Stomach (tissue), 8 donors: ENCODE measurements at regions not wholly inside any gene's neighbourhood (a gene's known extent, or its start where the extent isn't known, plus 50 kb on each side); places are given as distances from the start of the nearest gene placed in this dataset.

Experiments
- DNase-seq, 2 donors: peaks; one replicate each; pipeline versions ENCODE4 v3.0.0 to v3.0.0-alpha.2; 2013 to 2019
- H3K27ac ChIP-seq, 5 donors: fragments of 200-600 bp in 4 of 5; sonication (generic) in 4 of 5; one replicate each; pipeline ENCODE4 v1.5.1; 2013 to 2019; ENCODE audit warnings: mild to moderate bottlenecking in 1 of 5, moderate library complexity in 1 of 5
- H3K27me3 ChIP-seq, 3 donors: fragments of 200-600 bp; sonication (generic); one replicate each; pipeline ENCODE4 v1.5.1; 2017 to 2019; ENCODE audit warnings: mixed run types in 1 of 3
- H3K36me3 ChIP-seq, 4 donors: fragments of 200-600 bp; sonication (generic); 1 replicate in 3 of 4; 2 replicates in 1 of 4; pipeline ENCODE4 v1.5.1; 2016 to 2019
- H3K4me1 ChIP-seq, 4 donors: fragments of 200-600 bp; sonication (generic); one replicate each; pipeline ENCODE4 v1.5.1; 2016 to 2019
- H3K4me3 ChIP-seq, 4 donors: fragments of 200-600 bp; sonication (generic) in 3 of 4; one replicate each; pipeline ENCODE4 v1.5.1; 2016 to 2019; ENCODE audit warnings: mild to moderate bottlenecking in 1 of 4
- H3K9me3 ChIP-seq, 4 donors: fragments of 200-600 bp; sonication (generic); one replicate each; pipeline ENCODE4 v1.5.1; 2016 to 2019
- EP300 ChIP-seq: sonication (generic); formaldehyde crosslinking; IDR thresholded peaks from one replicate; pipeline ENCODE4 v1.6.1; 2017; ENCODE audit warnings: antibody characterized with exemption
- POLR2A ChIP-seq, 4 donors: fragments of 450-650 bp; IDR thresholded peaks; one replicate each; pipeline ENCODE4 v1.6.1; 2016; ENCODE audit warnings: antibody characterized with exemption in 4 of 4, control low read depth in 2 of 4, mild to moderate bottlenecking in 1 of 4, moderate library complexity in 1 of 4
- POLR2AphosphoS5 ChIP-seq, 3 donors: sonication (generic); formaldehyde crosslinking; IDR thresholded peaks; one replicate each; pipeline ENCODE4 v1.6.1; 2016; ENCODE audit warnings: antibody characterized with exemption in 3 of 3
- WGBS, 5 donors: extraction: QIAGEN DNeasy Blood & Tissue Kit in 3 of 5; methylation state at CpG; one replicate each; pipeline versions ENCODE4 v1.1.5 to v1.1.7; 2013 to 2018; 5-methylcytosine and 5-hydroxymethylcytosine counted together
- intact Hi-C: fragments of 100-400 bp; cut with DNase I; formaldehyde crosslinking; loops from one replicate; pipeline ENCODE4 v1.15.1; 2023; ENCODE audit warnings: low total_unique reads
- TF ChIP-seq, protein P1 (sequence below), 7 experiments: fragments of 450-650 bp in 4 of 7; fragments of 200-600 bp in 3 of 7; sonication (generic) in 3 of 7; IDR thresholded peaks; one replicate each; pipeline ENCODE4 v1.5.1; 2016 to 2019; ENCODE audit warnings: antibody characterized with exemption in 7 of 7, control low read depth in 2 of 7, mild to moderate bottlenecking in 1 of 7
- donor health status: healthy with polysubstance abuse.
- donor health status: Bipolar disorder and iron deficiency.
- donor health status: healthy.

DNA sequence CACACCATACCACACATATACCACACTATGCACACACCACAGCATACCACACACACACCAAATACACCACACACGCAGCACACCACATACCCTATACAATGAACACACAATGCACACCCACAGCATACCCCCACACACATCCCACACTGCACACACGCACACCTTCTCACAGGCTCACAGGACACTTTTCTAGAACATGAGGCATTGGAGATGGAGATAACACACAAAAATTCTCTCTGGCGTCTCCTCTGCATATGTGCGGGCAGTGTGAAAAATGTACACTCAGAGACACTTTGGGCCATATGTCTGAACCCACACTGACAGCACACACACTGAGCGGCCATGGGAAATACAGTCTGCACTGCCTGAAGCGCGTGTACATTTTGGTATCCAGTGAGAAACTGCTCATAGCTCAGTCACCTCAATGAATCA lies 278.1 kb downstream of the GADD45G start:
- peaks cover 12 to 27% (median 14%) of the 10 kb centered on the region in 4 donors for H3K4me1 ChIP-seq
- 85 to 98% (median 97%) methylated on average over 7 of the region's 7 CpGs for WGBS, 5 donors
- H3K27me3 ChIP-seq, result no peaks in the 10 kb centered on the region
- no peak overlapping the region for H3K27ac ChIP-seq
- H3K4me3 ChIP-seq, result no peak overlapping the region
- intact Hi-C loops, result no loop called here
- H3K36me3 ChIP-seq, result no peaks in the 10 kb centered on the region
- DNase-seq, result no peak
- TF ChIP-seq POLR2AphosphoS5 (IDR thresholded peaks at IDR 0.05), result no peak
- TF ChIP-seq, protein P1, sequence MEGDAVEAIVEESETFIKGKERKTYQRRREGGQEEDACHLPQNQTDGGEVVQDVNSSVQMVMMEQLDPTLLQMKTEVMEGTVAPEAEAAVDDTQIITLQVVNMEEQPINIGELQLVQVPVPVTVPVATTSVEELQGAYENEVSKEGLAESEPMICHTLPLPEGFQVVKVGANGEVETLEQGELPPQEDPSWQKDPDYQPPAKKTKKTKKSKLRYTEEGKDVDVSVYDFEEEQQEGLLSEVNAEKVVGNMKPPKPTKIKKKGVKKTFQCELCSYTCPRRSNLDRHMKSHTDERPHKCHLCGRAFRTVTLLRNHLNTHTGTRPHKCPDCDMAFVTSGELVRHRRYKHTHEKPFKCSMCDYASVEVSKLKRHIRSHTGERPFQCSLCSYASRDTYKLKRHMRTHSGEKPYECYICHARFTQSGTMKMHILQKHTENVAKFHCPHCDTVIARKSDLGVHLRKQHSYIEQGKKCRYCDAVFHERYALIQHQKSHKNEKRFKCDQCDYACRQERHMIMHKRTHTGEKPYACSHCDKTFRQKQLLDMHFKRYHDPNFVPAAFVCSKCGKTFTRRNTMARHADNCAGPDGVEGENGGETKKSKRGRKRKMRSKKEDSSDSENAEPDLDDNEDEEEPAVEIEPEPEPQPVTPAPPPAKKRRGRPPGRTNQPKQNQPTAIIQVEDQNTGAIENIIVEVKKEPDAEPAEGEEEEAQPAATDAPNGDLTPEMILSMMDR (IDR thresholded peaks at IDR 0.05), result no peak
- TF ChIP-seq POLR2A (IDR thresholded peaks at IDR 0.05), result no peak
- no peak for TF ChIP-seq EP300
- no peaks in the 10 kb centered on the region for H3K9me3 ChIP-seq

DNA sequence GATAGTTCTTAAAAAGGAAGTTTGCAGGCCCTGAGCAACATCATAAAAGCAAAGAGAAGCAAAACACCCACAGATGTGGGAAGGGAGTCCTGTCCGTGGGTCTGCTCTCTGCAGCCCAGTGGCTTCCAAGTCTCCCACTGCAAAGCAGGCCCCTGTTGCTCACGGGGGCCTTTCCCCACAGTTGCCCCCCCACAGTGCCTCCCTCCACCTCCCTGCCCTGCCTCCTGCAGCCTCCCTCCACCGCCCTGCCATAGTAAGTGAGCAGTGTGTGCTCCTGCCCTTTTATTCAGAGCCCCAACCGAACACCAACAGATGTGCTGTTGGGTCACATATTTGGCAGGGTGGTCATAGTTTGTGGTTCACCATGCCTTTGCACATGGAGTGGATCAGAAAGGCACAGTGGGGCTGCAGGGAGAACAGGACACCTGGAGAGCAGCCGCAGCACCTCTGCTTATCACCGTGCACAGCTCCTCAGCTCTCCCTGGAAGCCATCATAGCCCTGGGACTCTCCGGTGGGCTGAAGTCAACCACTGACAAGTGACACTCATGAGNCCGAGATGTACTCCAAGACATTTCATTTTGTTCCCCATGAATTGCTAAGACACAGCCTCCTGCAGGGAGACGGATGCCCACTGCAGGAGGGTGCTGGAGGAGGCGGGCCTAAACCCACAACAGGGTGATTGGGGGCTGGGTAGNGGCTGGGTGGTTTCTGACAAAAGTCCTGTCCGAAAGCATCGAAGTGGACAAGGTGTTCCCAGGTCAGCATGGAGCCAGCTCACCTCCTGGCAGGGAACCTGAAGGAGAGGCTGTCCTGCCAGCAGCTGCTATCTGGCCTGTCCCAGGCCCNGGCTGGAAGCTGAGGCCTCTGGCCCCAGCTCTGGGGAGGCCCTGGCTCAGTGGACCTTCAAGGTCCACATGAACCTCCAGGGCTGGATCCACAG lies 278.9 kb downstream of the GADD45G start:
- Histone ChIP-seq H3K36me3 (no peaks in the 10 kb centered on the region), H3K27ac (no peak overlapping the region), H3K4me3 (no peak overlapping the region), H3K4me1 (peaks cover 5 to 24% (median 10%) of the 10 kb centered on the region in 4 donors), H3K9me3 (no peaks in the 10 kb centered on the region), H3K27me3 (no peaks in the 10 kb centered on the region)
- WGBS, 5 donors, result 90 to 95% (median 94%) methylated on average over 7 to 12 of the region's 12 CpGs
- peak in 1 of 2 donors; percentile 11 for DNase-seq
- intact Hi-C loops, result no loop called here
- TF ChIP-seq POLR2A (IDR thresholded peaks at IDR 0.05) (no peak), EP300 (no peak), POLR2AphosphoS5 (IDR thresholded peaks at IDR 0.05) (no peak)
- TF ChIP-seq, protein P1 (IDR thresholded peaks at IDR 0.05), result no peak

DNA sequence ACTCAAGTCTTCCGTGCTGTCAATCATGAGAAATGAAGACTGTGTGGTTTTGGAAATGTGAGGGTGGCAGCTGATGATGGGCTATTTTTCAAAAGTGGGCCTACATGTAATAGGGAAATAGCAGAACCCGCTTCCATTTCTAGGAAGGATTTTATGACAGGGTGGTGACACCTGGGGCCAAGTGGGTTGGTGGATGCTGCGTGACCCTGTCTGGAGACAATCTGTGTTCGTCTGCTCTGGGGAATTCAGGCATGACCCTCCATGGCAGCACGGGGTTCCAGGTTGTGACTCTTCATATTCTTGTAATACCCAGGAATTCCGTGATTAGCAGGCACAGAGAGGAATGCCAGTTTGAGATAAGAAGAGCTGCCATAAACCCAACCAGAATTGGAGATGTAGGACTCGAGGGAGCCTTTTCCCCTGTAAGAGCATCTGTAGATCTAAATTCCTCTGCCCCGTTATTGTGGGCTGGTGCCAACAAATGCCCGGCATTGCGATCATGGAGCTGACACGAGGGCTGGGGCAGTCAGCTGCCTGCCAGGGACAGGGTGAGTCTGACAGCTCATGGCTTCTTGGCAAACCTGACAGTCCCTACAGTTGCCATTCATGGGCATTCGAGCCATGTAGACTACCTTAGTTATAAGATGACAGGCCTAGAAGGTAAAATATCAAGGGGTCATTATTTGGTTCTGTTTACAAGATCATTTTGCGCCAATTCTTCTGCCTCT lies 279.7 kb downstream of the GADD45G start:
- H3K4me3 ChIP-seq, result no peak overlapping the region
- 85 to 93% (median 91%) methylated on average over 13 of the region's 13 CpGs for WGBS, 5 donors
- no peak overlapping the region for H3K27ac ChIP-seq
- DNase-seq, result peak; percentile 12 to 13
- TF ChIP-seq EP300, result no peak
- no peak for TF ChIP-seq POLR2AphosphoS5 (IDR thresholded peaks at IDR 0.05)
- TF ChIP-seq, protein P1 (IDR thresholded peaks at IDR 0.05), result no peak
- no peak for TF ChIP-seq POLR2A (IDR thresholded peaks at IDR 0.05)
- peaks cover 0 to 18% (median 4%) of the 10 kb centered on the region in 4 donors for H3K4me1 ChIP-seq
- no peaks in the 10 kb centered on the region for H3K36me3 ChIP-seq
- intact Hi-C loops, result no loop called here
- no peaks in the 10 kb centered on the region for H3K9me3 ChIP-seq
- no peaks in the 10 kb centered on the region for H3K27me3 ChIP-seq

DNA sequence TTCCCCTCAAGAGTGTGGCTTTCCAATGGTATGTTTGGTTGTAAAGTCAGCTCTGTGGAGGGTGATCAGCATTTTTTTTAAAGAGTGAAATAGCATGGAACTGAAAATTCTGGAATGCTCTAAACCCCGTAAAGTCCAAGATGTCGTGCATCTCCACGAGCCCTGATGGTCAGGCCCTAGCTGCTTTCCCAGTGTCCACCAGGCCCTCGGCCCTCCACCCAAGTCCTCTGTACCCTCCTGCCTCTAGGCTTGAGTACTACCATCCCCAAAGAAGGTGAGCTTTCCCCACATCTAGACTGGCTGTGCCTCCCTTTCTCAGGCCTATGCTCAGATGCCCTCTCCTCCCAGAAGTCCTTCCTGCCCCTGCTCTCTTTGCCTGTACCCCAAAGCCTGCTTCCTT lies 280.3 kb downstream of the GADD45G start:
- DNase-seq, result peak in 1 of 2 donors; percentile 7
- intact Hi-C loops, result no loop called here
- WGBS, 5 donors, result 95 to 99% (median 97%) methylated on average over 4 of the region's 4 CpGs
- H3K36me3 ChIP-seq, result no peaks in the 10 kb centered on the region
- no peak for TF ChIP-seq EP300
- no peak for TF ChIP-seq POLR2A (IDR thresholded peaks at IDR 0.05)
- TF ChIP-seq, protein P1 (IDR thresholded peaks at IDR 0.05), result no peak
- TF ChIP-seq POLR2AphosphoS5 (IDR thresholded peaks at IDR 0.05), result no peak
- H3K27ac ChIP-seq, result no peak overlapping the region
- H3K9me3 ChIP-seq, result no peaks in the 10 kb centered on the region
- peaks cover 0 to 17% (median 3%) of the 10 kb centered on the region in 4 donors for H3K4me1 ChIP-seq
- no peaks in the 10 kb centered on the region for H3K27me3 ChIP-seq
- H3K4me3 ChIP-seq, result no peak overlapping the region
